ENCODE measurements at regions not wholly inside any gene's neighbourhood (a gene's known extent, or its start where the extent isn't known, plus 50 kb on each side); places are given as distances from the start of the nearest gene placed in this dataset.

DNA sequence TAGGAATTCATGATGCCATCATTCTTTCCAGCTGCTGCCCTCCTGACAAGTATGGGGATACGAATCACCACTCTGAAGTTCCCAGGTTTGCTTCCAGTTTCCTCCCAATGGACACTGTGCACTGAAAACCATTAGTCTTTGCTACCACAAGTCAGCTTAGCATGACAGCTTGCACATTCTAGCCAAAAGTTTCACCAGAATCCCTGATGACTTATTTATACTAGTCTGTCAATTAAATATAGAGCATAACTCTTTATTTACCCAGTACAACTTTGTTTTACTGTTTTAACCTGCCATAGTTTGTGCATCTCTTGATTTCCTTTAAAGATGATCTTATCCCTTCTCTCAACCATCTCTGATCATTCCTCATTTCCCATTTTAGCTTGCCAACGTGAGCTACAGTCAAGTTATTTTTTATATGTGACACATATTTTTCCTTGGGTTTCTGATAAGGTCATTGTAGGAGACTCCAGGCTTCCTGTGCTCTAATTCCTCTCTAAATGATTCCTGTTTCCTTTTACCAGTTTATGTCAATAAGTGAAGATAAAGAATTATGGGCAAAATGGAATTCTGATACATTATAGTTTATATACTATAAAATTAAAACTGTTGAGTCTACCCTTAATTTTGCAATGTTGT, 167.5 kb upstream of the MEOX2 start:
- TF ChIP-seq, protein P1, sequence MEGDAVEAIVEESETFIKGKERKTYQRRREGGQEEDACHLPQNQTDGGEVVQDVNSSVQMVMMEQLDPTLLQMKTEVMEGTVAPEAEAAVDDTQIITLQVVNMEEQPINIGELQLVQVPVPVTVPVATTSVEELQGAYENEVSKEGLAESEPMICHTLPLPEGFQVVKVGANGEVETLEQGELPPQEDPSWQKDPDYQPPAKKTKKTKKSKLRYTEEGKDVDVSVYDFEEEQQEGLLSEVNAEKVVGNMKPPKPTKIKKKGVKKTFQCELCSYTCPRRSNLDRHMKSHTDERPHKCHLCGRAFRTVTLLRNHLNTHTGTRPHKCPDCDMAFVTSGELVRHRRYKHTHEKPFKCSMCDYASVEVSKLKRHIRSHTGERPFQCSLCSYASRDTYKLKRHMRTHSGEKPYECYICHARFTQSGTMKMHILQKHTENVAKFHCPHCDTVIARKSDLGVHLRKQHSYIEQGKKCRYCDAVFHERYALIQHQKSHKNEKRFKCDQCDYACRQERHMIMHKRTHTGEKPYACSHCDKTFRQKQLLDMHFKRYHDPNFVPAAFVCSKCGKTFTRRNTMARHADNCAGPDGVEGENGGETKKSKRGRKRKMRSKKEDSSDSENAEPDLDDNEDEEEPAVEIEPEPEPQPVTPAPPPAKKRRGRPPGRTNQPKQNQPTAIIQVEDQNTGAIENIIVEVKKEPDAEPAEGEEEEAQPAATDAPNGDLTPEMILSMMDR (IDR thresholded peaks at IDR 0.05; ENCODE audit: low read length): no peak
- TF ChIP-seq EZH2 (optimal IDR thresholded peaks at IDR 0.05; ENCODE audit: low read depth, low read length): no peak
- TF ChIP-seq EZH2phosphoT487 (IDR thresholded peaks at IDR 0.05; ENCODE audit: low read length): no peak

All from MM.1S (cell line).